ENCODE measurements at regions not wholly inside any gene's neighbourhood (a gene's known extent, or its start where the extent isn't known, plus 50 kb on each side); places are given as distances from the start of the nearest gene placed in this dataset.

GRCh38 chr5:118247458-118247857 lies 740.9 kb downstream of the DTWD2 start:
- DNase-seq (ENCODE audit: extremely low spot score) = no peak
- ChIA-PET POLR2A (no interaction called here), CTCF (no interaction called here)
- TF ChIP-seq, protein P1, sequence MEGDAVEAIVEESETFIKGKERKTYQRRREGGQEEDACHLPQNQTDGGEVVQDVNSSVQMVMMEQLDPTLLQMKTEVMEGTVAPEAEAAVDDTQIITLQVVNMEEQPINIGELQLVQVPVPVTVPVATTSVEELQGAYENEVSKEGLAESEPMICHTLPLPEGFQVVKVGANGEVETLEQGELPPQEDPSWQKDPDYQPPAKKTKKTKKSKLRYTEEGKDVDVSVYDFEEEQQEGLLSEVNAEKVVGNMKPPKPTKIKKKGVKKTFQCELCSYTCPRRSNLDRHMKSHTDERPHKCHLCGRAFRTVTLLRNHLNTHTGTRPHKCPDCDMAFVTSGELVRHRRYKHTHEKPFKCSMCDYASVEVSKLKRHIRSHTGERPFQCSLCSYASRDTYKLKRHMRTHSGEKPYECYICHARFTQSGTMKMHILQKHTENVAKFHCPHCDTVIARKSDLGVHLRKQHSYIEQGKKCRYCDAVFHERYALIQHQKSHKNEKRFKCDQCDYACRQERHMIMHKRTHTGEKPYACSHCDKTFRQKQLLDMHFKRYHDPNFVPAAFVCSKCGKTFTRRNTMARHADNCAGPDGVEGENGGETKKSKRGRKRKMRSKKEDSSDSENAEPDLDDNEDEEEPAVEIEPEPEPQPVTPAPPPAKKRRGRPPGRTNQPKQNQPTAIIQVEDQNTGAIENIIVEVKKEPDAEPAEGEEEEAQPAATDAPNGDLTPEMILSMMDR (IDR thresholded peaks at IDR 0.05; ENCODE audit: control extremely low read depth, extremely low read depth, low read depth, missing control alignments) = no peak

DNA sequence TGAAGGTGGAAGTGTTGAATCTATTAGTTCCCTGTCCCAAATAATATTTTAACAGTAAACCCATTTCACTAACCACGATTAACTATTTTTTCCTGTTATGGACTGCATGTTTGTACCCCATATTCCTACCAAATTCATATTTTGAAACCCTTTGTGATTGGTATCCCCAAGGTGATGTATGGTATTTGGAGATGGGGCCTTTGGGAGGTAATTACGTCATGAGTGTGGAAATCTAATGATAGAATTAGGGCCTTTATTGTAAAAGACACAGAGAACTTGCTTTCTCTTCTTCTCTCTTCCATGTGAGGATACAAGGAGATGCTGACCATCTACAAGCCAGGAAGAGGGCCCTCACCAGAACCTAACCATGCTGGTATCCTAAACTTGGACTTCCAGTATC lies 744.7 kb downstream of the DTWD2 start:
- TF ChIP-seq, protein P1 (IDR thresholded peaks at IDR 0.05; ENCODE audit: control extremely low read depth, extremely low read depth, low read depth, missing control alignments) = no peak

GRCh38 chr5:118243068-118243467 lies 745.3 kb downstream of the DTWD2 start:
- TF ChIP-seq, protein P1 (IDR thresholded peaks at IDR 0.05; ENCODE audit: control extremely low read depth, extremely low read depth, low read depth, missing control alignments) = no peak
- POLR2A ChIA-PET = no interaction called here
- CTCF ChIA-PET = no interaction called here
- no peak for DNase-seq (ENCODE audit: extremely low spot score)

More for the DNA sequence above, 744.7 kb downstream of the DTWD2 start:
- CTCF ChIA-PET = no interaction called here
- POLR2A ChIA-PET = no interaction called here
- no peak for DNase-seq (ENCODE audit: extremely low spot score)

DNA sequence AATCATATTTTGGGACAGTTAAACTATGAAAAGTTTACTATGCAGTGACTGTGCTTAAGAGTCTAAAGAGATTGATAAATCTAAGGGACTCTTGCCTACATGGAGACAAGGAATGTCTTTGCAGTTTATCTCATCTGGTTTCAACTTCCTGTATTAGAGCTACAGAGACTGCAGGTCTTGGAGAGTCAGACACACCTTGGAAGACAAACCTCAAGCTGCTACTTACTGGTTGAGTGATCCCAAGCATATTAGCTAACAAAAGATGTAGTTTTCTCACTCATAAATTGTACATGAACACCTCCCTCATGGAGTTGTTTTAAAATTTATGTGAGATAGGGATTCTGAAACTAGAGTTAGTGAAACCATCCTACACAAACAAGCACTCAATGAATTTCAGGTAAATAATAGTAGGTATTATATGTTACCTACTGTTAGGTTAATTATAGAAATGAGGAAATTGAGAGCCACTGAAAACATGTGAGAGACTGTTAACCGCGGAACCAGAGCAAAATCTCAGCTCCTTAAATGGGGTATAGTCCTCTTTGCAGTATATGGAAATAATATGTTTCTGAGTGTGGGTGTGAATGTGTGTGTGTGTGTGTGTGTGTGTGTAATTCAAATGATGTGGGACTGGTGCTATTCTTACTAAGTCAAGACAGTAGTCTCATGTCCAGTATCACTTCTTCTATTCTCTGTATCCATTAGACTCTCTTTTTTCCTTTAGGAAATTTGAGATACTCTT lies 752.1 kb downstream of the DTWD2 start:
- no peak for DNase-seq (ENCODE audit: extremely low spot score)
- TF ChIP-seq, protein P1 (IDR thresholded peaks at IDR 0.05; ENCODE audit: control extremely low read depth, extremely low read depth, low read depth, missing control alignments) = no peak
- ChIA-PET CTCF (interaction anchor here (1.0 kb wide), 1 partner anchor 8 kb away, joined by 4 read pairs; no protein-coding TSS in a partner anchor), POLR2A (no interaction called here)

DNA sequence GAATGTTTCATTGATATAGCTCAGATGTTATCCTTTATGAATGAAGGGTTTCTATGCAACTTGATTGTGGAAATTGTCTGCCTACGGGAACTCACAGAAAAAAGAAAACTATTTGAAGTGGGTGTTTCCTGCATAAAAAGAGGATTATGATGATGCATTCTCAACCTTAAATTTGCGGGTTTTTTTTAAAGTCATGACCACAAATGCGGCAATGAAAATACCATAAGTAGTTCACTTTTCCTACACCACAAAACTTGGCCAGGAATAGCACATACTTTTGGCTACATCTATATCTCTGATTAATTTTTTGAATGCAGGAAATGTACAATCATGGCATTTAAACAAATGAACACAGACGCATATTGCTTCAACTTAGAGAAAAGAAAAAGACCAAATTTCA lies 754.7 kb downstream of the DTWD2 start:
- no peak for DNase-seq (ENCODE audit: extremely low spot score)
- ChIA-PET POLR2A (no interaction called here), CTCF (no interaction called here)
- TF ChIP-seq, protein P1 (IDR thresholded peaks at IDR 0.05; ENCODE audit: control extremely low read depth, extremely low read depth, low read depth, missing control alignments) = no peak

GRCh38 chr5:118228489-118228888 lies 759.9 kb downstream of the DTWD2 start:
- POLR2A ChIA-PET = no interaction called here
- DNase-seq (ENCODE audit: extremely low spot score) = no peak

More at GRCh38 chr5:118228489-118228888, 759.9 kb downstream of the DTWD2 start:
- CTCF ChIA-PET = interaction anchor here (1.5 kb wide), 1 partner anchor 25 kb away, joined by 3 read pairs; no protein-coding TSS in a partner anchor
- TF ChIP-seq, protein P1 (IDR thresholded peaks at IDR 0.05; ENCODE audit: control extremely low read depth, extremely low read depth, low read depth, missing control alignments) = no peak
